MM.1S (cell line): ENCODE measurements at regions not wholly inside any gene's neighbourhood (a gene's known extent, or its start where the extent isn't known, plus 50 kb on each side); places are given as distances from the start of the nearest gene placed in this dataset.

ENCODE experiments used
- EZH2 ChIP-seq: fragments of 300-600 bp; sonication (generic); optimal IDR thresholded peaks from 2 replicates; pipeline ENCODE3; 2017; ENCODE audit warnings: low read depth, mild to moderate bottlenecking, antibody characterized with exemption, low read length, mixed read lengths
- EZH2phosphoT487 ChIP-seq: fragments of 300-600 bp; sonication (generic); IDR thresholded peaks from 2 replicates; pipeline ENCODE4 v1.6.1; 2018; ENCODE audit warnings: antibody characterized with exemption, low read length
- TF ChIP-seq, protein P1 (sequence below): fragments of 300-600 bp; sonication (generic); IDR thresholded peaks from 2 replicates; pipeline ENCODE4 v1.5.1; 2016; ENCODE audit warnings: antibody characterized with exemption, low read length, mixed read lengths

DNA sequence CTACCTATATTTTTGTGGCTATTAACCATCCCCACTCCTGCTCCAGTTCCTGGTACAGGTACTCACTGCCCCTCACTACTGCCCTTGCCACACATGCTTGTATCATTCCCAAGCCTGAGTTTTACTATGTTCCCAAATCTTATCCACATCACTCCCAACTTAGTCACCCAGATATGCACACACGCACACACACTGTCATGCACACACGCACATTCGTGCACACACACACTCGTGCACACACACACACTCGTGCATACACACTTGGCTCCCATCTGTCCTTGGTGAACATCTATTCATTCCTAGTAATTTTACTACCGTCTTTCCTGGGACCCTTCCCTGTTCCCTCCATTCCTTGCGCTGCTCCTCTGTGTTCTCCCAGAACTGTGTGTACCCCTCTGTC, 287.2 kb upstream of the RNF32 start:
- no peak for TF ChIP-seq EZH2
- TF ChIP-seq, protein P1, sequence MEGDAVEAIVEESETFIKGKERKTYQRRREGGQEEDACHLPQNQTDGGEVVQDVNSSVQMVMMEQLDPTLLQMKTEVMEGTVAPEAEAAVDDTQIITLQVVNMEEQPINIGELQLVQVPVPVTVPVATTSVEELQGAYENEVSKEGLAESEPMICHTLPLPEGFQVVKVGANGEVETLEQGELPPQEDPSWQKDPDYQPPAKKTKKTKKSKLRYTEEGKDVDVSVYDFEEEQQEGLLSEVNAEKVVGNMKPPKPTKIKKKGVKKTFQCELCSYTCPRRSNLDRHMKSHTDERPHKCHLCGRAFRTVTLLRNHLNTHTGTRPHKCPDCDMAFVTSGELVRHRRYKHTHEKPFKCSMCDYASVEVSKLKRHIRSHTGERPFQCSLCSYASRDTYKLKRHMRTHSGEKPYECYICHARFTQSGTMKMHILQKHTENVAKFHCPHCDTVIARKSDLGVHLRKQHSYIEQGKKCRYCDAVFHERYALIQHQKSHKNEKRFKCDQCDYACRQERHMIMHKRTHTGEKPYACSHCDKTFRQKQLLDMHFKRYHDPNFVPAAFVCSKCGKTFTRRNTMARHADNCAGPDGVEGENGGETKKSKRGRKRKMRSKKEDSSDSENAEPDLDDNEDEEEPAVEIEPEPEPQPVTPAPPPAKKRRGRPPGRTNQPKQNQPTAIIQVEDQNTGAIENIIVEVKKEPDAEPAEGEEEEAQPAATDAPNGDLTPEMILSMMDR, result no peak
- no peak for TF ChIP-seq EZH2phosphoT487
